Heart right ventricle (tissue), 16 donors: ENCODE measurements at regions not wholly inside any gene's neighbourhood (a gene's known extent, or its start where the extent isn't known, plus 50 kb on each side); places are given as distances from the start of the nearest gene placed in this dataset.

Experiments used
- ATAC-seq, 8 donors: fragments of 200-7000 bp; cut with Tn5 transposase; one replicate each; pipeline ENCODE4 v1.9.1; 2020; ENCODE audit warnings: mild to moderate bottlenecking in 8 of 8, moderate library complexity in 8 of 8, moderate number of reproducible peaks in 1 of 8
- DNase-seq, 2 donors: peaks; one replicate each; pipeline ENCODE4 v3.0.0-alpha.2; 2020
- H3K27ac ChIP-seq, 10 donors: fragments of 200-600 bp; sonication (generic) in 2 of 10; one replicate each; pipeline versions ENCODE4 v1.5.0 to v1.8.0; 2020 to 2022; ENCODE audit warnings: mild to moderate bottlenecking in 3 of 10
- H3K27me3 ChIP-seq, 7 donors: fragments of 200-600 bp; one replicate each; pipeline ENCODE4 v1.8.0; 2021 to 2022; ENCODE audit warnings: mild to moderate bottlenecking in 2 of 7
- H3K36me3 ChIP-seq, 9 donors: fragments of 200-600 bp; sonication (generic) in 1 of 9; one replicate each; pipeline versions ENCODE4 v1.5.0 to v1.8.0; 2020 to 2022; ENCODE audit warnings: mild to moderate bottlenecking in 2 of 9
- H3K4me1 ChIP-seq, 9 donors: fragments of 200-600 bp; sonication (generic) in 1 of 9; one replicate each; pipeline versions ENCODE4 v1.5.0 to v1.8.0; 2020 to 2022; ENCODE audit warnings: mild to moderate bottlenecking in 4 of 9
- H3K4me3 ChIP-seq, 10 donors: fragments of 200-600 bp; sonication (generic) in 2 of 10; one replicate each; pipeline versions ENCODE4 v1.5.0 to v1.8.0; 2020 to 2022; ENCODE audit warnings: mild to moderate bottlenecking in 7 of 10, moderate library complexity in 2 of 10
- H3K9me3 ChIP-seq, 11 donors: fragments of 200-600 bp in 10 of 11; sonication (generic) in 2 of 11; one replicate each; pipeline versions ENCODE4 v1.5.0 to v1.8.0; 2013 to 2022; ENCODE audit warnings: mild to moderate bottlenecking in 2 of 11, control low read depth in 1 of 11, moderate library complexity in 1 of 11
- CTCF ChIP-seq, 9 donors: fragments of 200-600 bp; sonication (generic) in 2 of 9; IDR thresholded peaks; one replicate each; pipeline versions ENCODE4 v1.5.0 to v1.8.0; 2021 to 2022; ENCODE audit warnings: antibody characterized with exemption in 9 of 9, mild to moderate bottlenecking in 5 of 9, moderate library complexity in 1 of 9
- WGBS, 2 donors: extraction: QIAGEN DNeasy Blood & Tissue Kit; methylation state at CpG; one replicate each; pipeline ENCODE4 v1.1.7; 2013; ENCODE audit warnings: inconsistent platforms in 1 of 2; 5-methylcytosine and 5-hydroxymethylcytosine counted together
- intact Hi-C, 10 donors: fragments of 100-400 bp; cut with DNase I; formaldehyde crosslinking; loops; one replicate each; pipeline versions ENCODE4 v1.11.1 to v1.14.2; 2022
- donor health status: Arrhythmogenic right ventricular cardiomyopathy.
- donor health status: ischemic (EF 13 %, LVEDD 7.1; RV severe dilation, severe dysfunction).
- donor health status: healthy with polysubstance abuse.
- donor health status: DM: no; HTN: yes; CAD: no.
- donor health status: DM: no; HTN: no; CAD: no.
- donor health status: ischemic (EF 25% LVEDD 6.9; RV normal size, moderate dysfunction).
- donor health status: ischemic (EF 25% LVEDD 5.7; RV mildly dilated, moderate dysfunction).
- donor health status: healthy.
- donor health status: DM: yes; HTN: yes; CAD: no.
- donor health status: Ischemic cardiomyopathy.
- donor health status: ischemic (EF 35%, LVEDD 5.7; RV mildly dilated, moderate dysfunction).
- donor health status: nonischemic (EF 11% LVEDD 7.7; RV severe dilation, severe dysfunction).
- donor health status: DM: yes; HTN: yes; CAD: no.
- donor health status: PGD.
- donor health status: ischemic (EF 29% LVEDD 5.4; RV normal size, mild dysfunction).
- donor health status: nonischemic (EF 23%, LVEDD 6.1; RV moderate dilation, normal function).

GRCh38 chr1:94693435-94693834, 126.7 kb upstream of the SLC44A3 start:
- peaks cover 0 to 14% (median 0%) of the 10 kb centered on the region in 11 donors for H3K9me3 ChIP-seq
- H3K36me3 ChIP-seq, result no peaks in the 10 kb centered on the region
- peaks cover 0 to 4% (median 0%) of the 10 kb centered on the region in 9 donors for H3K4me1 ChIP-seq
- TF ChIP-seq CTCF (IDR thresholded peaks at IDR 0.05), result no peak
- intact Hi-C loops, result loop anchor here in 1 of 10 donors (10.0 kb wide), 1 partner anchor 59 kb away; no protein-coding TSS in a partner anchor
- 98 to 100% methylated on average over 1 of the region's 1 CpG for whole genome bisulfite sequencing, 2 donors
- ATAC-seq (no peak), DNase-seq (no peak)
- H3K27me3 ChIP-seq, result no peaks in the 10 kb centered on the region
- no peak overlapping the region for H3K4me3 ChIP-seq
- no peak overlapping the region for H3K27ac ChIP-seq

- Histone ChIP-seq H3K4me1 (peaks cover 0 to 4% (median 0%) of the 10 kb centered on the region in 9 donors), H3K4me3 (no peak overlapping the region), H3K27me3 (no peaks in the 10 kb centered on the region), H3K9me3 (peaks cover 0 to 14% (median 0%) of the 10 kb centered on the region in 11 donors), H3K36me3 (no peaks in the 10 kb centered on the region), H3K27ac (no peak overlapping the region)
- ATAC-seq (no peak), DNase-seq (no peak)
- intact Hi-C loops, result loop anchor here in 1 of 10 donors (10.0 kb wide), 1 partner anchor 58 kb away; no protein-coding TSS in a partner anchor
- 71 to 77% methylated on average over 3 of the region's 3 CpGs for WGBS, 2 donors
- no peak for TF ChIP-seq CTCF (IDR thresholded peaks at IDR 0.05)
Observed at GRCh38 chr1:94693029-94693428, 127.1 kb upstream of the SLC44A3 start.

- intact Hi-C loops, result no loop called here
- 74 to 82% methylated on average over 3 of the region's 3 CpGs for WGBS, 2 donors
- TF ChIP-seq CTCF (IDR thresholded peaks at IDR 0.05), result no peak
- DNase-seq, result no peak
- H3K27me3 ChIP-seq, result no peaks in the 10 kb centered on the region
- H3K4me3 ChIP-seq, result no peak overlapping the region
- H3K4me1 ChIP-seq, result peaks cover 0 to 4% (median 0%) of the 10 kb centered on the region in 9 donors
- no peak for ATAC-seq
- peaks cover 0 to 11% (median 0%) of the 10 kb centered on the region in 11 donors for H3K9me3 ChIP-seq
- H3K27ac ChIP-seq, result peak overlapping the region in 1 of 10 donors; percentile 20
- no peaks in the 10 kb centered on the region for H3K36me3 ChIP-seq
Observed at GRCh38 chr1:94688646-94689045, 131.5 kb upstream of the SLC44A3 start.

GRCh38 chr1:94686882-94687281, 133.3 kb upstream of the SLC44A3 start:
- DNase-seq, result no peak
- Histone ChIP-seq H3K27ac (no peak overlapping the region), H3K4me1 (peaks cover 0 to 4% (median 0%) of the 10 kb centered on the region in 9 donors), H3K36me3 (no peaks in the 10 kb centered on the region), H3K4me3 (no peak overlapping the region), H3K9me3 (peaks cover 0 to 8% (median 0%) of the 10 kb centered on the region in 11 donors), H3K27me3 (no peaks in the 10 kb centered on the region)
- intact Hi-C loops, result no loop called here
- TF ChIP-seq CTCF (IDR thresholded peaks at IDR 0.05), result no peak
- no peak for ATAC-seq
- 91 to 95% methylated on average over 4 of the region's 4 CpGs for WGBS, 2 donors
